T-helper 2 cell treated with Interferon-gamma antibody and Interleukin-4, amounts not matched to agents 100 ng/mL and 5 ng/mL, for 36 hours (primary cell): ENCODE measurements at regions not wholly inside any gene's neighbourhood (a gene's known extent, or its start where the extent isn't known, plus 50 kb on each side); places are given as distances from the start of the nearest gene placed in this dataset.
"Not testable (repeated sequence)": the region's sequence is repeated elsewhere in the genome, so short reads cannot be mapped to it uniquely, and the experiment has no call there.

Source experiments
- intact Hi-C: fragments of 100-400 bp; cut with micrococcal nuclease; formaldehyde crosslinking; loops from one replicate; pipeline ENCODE4 v1.15.1; 2023

DNA sequence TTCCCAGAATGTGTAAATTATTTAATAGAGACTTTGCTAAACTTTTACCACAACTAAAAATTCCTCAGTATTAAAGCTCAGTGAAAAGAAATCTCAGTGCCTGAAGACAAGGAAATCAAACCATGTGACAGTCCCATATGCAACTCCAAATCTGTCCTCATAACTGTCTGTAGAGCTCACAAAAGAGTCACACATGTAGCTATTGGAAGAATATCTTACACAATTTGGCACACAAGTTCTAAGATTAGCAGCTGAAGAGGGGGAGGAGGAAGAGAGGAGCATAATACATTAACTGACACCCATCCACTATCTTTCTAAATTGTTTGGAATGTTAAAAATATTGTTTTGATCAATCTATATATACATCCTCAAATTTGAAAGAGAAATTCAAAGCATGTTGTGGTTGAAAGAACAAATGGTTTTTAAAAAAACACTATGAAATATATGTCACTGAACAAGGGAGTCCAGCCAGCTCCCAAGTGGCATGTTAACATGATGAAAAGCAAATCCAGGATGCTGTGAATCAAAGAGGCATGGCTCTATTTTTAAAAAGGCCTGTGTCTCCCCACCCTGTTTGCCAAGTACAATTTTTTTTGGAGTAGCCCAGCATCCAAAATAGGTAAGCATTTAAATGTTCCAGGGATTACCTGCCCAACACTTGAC is 126.3 kb upstream of the NANOGP8 start:
- intact Hi-C loops, result no loop called here

DNA sequence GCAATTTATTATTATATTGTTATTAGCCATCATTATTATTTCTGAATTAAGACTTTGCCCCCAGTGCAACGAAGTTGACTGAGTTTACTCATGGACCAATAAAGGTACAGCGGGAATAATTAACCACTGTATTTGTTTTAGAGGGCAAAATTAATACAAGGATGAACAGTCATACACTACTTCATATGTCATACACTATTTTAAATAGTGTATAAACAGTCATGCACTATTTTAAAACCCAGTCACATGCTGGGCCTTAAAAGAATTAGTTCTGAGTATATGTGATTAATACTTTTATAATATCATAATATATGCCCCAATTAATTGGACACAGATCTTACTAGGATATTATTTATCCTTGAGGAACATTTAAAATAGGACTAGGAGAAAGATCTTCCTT is 125.3 kb upstream of the NANOGP8 start:
- intact Hi-C loops, result no loop called here

DNA sequence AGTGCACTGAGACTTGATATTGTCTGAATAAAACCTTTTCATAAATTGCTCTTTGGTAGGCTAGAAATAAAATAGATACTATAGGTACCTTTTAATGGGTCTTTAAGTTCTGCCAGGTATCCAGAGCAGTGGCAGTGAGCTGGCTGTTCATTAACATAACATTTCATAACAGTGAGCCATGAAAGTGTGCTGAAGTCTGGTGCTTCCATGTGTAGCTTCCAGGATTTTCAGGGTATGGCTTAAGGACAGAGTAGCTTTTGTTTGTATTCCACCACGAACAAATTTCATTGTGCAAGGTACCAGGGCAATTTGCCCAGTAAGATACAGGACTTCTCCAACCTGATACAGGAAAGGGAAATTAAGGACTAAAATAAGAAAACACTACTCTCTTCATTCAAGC is 124.7 kb upstream of the NANOGP8 start:
- intact Hi-C loops, result no loop called here

DNA sequence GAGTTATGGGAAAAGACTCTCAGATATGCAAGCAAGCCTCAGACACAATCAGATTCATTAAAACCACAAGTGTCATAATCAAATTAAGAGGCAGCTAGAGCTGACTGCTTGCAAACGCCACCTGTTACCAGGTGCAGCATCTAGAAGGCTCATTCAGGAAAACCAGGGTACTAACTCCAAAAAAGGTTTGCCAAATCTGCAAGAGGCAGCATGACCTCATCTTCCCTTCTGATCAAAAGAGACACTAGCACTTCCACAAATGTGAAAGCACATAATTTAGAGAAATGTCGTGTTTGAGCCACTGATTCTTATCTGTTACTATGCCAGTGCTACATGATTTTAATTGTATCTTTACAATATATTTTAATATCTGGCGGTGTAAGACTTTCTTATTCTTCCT is 123.3 kb upstream of the NANOGP8 start:
- intact Hi-C loops, result no loop called here

DNA sequence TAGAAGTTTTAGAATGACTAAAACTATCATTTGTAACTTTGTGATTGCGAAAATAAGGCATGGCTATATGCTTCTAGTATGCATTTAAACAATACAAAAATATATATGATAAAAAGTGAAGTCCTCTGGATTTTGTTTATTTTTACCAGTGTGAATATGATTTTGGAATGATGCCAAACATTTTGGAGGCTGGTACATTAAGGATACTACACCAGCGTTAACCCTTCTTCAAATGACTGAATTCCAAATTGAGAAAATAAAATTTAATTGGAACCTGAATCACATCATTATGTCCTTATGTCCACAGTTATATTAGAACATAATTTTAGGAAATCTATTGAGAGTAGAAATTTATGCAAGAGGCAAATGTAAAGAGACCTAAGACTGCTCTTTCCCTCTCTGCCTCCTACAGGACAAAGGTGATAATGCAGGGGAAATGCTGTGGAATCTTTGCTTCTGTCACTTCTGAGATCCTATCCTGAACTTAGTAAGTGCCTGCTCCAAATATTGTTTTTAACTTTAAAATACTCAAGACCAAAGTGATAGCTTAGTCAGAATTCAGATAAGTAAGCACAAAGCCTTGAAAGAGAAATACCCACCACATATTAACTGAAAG is 121.1 kb upstream of the NANOGP8 start:
- intact Hi-C loops, result loop anchor here (2.0 kb wide), 1 partner anchor 127 kb away; no protein-coding TSS in a partner anchor

DNA sequence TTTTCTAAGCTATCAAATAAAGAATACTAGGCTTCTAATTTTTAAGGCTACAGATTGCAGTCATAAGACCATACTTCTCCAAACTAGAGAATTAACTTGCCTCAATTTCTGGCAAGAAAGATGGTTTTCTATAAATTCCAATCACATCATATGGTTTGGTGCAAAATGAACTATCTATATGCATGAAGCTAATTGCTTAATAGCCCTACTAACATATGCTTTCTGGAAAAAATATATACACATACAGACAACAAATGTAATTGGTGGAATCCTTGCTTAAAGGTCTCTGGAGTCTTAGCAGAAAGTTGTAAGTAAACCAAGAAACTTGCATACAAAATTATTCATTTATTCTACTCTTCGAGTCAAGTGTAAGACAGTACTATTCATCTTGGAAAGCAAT is 113.1 kb upstream of the NANOGP8 start:
- intact Hi-C loops, result no loop called here

DNA sequence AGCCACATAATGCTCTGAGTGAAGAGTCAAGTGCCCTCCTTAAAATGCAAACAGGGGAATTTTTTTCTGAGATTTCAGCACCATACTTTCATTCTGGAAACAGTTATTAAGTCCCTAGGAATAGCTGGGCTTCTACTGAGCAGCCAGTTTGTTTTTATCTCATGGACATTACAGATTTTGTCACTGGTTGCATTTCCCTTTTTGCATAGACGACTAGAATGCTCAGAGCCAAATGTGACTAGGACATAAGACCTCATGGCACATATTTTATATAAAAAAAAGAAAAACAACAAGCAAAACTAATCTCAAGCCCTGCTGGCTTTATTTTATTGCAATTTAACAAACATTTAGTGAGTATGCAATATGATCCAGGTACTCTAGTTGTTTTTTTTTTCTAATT is 112.7 kb upstream of the NANOGP8 start:
- intact Hi-C loops, result no loop called here

DNA sequence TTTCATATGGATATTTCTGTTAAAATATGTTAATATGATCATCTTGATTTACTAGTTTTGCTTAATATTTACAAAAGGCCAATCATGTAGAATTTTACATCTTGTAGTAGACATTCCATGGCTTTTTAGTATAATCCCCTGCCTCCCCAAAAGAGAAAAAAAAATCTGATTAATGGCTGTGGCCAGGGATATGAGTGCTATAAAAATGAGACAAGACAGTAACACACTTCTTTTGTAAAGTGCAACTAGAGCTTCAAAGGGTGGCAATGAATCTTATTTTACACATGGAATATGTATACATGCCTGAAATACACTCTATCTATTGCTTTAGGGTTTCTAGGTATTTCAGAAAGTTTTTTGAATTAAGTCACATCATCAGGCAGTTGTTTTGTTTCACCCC is 112.2 kb upstream of the NANOGP8 start:
- intact Hi-C loops, result no loop called here

DNA sequence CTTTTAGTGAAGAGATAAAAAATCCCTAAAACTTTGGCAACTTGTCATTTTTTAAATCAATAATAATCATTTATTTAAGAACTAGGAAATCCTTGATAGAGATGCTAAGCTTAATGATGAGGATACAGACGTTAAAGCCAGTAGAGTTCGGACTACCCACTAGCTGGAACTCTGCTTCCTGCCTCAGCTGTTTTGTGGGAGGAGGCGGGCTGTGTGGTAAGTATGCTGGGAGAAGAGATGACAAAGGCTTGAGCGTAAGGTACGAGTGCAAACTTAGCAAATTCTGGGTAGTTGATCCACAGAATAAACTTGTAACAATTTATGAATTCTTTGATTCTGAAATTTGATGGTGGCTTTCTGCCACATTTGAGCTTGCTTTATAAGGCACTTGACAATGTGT is 111.2 kb upstream of the NANOGP8 start:
- intact Hi-C loops, result no loop called here

DNA sequence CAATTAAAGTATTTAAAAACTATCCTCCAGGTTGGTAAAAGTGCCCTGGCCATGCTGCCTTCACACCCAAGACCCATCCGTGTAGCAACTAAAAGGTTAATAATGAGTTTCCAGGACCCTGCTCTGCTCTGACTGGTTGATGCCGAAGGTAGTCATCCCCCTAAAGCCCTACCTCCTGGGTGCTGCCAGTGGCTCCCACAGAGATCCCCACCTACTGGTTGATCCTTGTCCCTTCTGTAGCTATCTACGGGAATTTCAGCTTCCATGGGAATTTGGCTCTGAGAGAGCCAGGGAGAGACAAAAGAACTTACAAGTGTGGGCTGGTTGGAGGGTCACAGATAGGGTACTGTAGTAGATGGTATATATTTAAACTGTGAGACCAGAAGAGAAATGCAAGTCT is 110.6 kb upstream of the NANOGP8 start:
- intact Hi-C loops, result no loop called here

DNA sequence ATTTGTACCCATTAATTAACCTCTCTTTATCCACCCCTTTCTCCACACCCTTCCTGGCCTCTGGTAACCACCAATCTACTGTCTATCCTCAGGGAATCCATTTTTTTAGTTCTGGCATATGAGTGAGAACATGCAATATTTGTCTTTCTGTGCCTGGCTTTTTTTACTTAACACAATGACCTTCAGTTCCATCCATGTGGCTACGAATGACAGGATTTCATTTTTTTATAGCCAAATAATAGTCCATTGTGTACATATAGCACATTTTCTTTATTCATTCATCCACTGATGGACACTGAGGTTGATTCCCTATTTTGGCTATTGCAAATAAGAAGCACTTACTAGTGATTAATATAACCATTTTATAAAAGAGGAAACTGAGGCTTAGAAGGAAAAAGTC is 109.9 kb upstream of the NANOGP8 start:
- intact Hi-C loops, result no loop called here

DNA sequence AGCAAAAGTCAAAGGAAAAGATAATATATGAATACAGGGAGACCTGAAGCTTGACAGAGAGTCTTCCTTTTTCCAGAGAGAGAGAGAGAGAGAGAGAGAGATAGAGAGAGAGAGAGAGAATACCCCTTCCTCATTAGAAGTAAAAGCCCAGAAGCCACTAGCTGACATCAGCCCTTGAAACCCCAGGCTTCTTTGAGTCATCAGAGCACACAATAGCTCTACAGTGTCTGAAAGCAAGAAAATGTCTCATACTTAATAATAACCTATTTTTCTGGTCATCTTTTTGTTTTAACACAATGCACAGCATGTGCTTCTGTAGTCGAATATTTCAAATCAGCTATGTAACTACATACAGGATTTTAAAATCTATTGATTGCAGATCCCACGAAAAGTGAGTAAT is 109.2 kb upstream of the NANOGP8 start:
- intact Hi-C loops, result no loop called here

DNA sequence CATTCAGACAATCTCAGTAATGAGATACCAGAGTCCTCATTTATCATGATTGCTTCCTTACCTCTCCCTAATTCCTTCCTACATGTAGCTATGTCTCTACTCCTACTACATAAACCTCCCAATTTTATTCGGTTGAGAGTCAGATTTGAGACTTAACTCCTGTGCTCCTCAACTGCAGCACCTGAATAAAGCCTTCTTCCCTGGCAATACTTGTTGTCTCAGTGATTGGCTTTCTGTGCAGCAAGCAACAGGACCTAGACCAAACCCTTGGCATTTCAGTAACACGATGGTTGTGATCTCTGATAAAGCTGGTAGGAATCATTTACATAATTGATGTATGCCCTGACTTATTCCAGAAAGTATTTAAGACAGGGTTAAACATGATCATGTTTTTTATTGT is 106.7 kb upstream of the NANOGP8 start:
- intact Hi-C loops, result no loop called here

DNA sequence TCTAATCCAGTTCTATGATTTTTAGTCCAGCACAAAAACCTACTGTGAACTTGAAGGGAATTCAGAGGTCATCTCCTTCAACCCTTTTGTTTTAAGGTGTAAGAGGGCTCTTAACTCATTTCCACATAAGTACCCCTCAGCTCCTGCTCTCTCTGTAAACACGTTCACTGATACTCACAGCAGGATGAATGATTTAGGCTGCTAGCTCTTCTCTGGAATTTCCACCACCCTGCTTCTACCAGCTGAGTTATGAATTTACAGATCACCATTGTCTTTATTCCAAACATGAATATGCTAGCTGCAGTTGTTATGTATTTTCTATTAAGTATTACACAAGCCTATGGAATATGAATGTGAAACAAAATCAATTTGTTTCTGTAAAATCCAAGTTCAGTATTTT is 101.3 kb upstream of the NANOGP8 start:
- intact Hi-C loops, result no loop called here

DNA sequence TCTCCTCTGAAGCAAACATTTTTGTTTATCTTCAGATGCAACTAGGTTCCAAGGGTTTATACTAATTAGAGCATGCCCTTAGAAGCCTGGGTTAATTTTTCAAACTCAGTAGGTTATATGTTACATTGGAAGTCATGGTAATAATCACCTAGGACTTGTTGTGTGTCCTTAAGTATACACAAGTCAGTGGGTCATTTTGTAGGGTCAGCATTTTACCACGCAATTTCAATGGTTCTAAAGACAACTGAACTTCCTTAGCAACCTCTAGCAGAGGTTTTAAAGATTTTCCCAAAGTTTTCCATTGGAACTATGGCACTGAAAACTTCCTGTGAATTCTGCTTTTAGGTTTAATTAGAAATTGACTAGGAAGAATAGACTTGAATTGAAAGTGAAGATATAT is 99.6 kb upstream of the NANOGP8 start:
- intact Hi-C loops, result no loop called here

DNA sequence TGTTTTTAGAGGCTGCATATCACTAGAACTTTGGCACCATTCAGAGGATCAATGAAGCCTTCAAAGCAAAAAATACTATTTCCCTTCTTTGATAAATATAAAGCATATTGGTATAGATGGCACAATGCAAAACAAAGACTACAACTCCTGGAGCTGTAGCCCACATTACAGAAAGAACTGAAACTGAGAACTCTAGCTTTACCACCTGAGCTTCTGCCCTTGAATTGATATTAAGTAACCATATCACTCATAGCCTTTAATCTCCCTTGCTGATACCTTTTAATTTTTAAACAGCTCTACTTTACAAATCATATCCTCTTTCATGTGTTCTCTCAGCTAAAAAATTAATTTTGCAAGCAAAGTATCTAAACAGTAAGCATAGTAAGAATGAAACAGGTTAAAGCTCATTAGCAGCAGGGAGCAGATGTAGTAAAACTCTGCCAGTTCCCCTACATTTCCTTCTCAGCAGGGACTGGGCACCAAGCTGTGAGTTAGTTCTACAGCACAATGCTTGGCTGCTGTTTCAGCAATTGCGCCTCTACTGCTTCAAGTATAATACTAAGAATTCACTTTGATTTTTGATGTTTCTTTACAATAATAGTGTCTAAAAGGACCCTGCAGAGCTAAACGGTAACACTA is 97.9 kb upstream of the NANOGP8 start:
- intact Hi-C loops, result no loop called here

DNA sequence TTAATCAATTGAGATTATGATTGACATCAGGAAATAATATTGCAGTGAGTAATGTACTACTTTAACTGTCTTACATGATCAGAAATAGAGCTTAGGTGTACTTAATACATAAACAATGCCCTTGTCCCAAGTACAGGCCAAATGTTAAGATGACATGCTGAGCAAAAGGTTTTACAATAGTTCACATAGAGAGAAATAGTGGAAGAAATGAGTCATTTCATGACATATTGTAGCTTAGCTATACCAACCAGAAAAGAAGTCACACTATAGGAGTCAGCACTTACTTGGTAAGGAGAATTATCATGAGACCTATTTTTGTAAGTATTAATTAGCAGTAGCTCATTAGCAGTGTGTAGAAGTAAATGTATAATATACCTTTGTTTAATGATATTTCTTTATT is 96.4 kb upstream of the NANOGP8 start:
- intact Hi-C loops, result no loop called here

DNA sequence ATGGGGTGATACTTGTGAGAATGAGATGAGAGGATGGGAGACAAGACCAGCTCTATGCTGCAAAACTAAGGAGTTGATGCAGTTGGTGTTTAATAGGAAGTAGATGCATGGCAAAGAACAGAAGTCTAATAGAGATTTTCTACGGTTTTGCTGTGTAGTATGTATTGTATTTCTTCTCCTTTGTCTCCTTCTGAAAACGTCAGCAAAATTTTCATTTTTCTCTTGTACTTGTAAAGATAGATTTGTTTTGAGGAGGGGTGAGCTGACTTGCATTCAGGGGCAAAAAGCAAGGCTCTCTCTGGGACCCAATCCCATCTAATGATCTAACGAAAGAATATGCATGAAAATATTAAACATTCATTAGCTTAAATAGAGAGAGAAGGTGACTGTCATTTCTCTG is 94.6 kb upstream of the NANOGP8 start:
- intact Hi-C loops, result no loop called here

DNA sequence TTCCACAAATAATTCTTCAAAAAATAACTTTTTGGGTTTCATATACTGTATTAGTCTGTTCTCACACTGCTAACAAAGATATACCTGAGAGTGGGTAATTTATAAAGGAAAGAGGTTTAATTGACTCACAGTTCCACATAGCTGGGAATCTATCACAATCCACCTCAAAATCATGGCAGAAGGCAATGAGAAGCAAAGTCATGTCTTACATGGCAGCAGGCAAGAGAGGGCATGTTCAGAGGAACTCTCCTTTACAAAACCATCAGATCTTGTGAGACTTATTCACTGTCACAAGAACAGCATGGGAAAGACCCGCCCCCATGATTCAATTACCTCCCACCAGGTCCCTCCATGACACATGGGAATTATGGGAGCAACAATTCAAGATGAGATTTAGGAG is 93.1 kb upstream of the NANOGP8 start:
- intact Hi-C loops, result not testable (repeated sequence)

DNA sequence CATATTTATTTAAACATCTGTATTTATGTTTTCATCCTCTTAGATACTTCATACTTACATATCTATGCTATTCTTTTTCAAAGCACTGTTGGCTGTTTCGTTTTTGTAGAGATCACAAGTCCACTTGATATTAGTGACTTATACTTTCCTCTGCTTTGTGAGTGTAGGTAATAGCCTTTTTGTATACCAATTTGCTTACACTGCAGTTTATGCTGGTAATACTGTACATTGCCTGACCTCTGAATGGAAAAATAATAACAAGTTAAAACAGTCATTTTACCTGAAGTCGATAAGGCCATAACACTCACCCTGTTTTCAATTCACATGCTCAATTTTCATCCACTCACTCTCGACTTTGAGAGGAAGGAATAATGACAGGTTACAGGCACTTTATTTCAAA is 89.9 kb upstream of the NANOGP8 start:
- intact Hi-C loops, result no loop called here

DNA sequence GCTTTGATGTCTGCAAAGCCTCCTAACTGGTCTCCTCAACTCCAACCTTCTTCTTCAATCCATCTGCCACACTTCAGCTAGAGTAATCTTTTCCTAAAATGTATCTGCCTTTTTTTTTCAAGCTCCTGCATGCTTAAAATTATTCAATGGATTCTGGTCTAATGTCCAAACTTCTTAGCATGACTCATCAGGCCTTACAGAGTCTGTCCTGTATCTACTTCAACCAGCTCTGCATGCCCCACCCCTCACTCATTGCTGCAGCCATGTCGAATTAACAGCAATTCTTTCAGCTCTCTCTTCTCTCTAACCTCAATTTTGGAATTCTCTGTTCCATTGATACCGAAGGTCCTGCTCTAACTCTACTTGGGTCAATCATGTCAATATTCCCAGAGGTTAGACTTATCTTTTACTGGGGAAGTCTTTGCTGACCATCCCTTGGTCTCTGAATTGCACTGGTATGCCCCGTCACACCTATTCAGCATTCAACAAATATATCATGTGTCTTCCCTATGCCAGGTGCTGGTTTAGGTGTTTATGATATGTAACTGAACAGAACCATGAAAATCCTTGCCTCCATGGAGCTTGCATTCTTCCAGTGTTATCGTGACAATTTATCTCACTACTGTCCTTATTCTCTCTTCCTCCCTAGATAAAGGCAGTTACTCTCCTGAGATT is 88.5 kb upstream of the NANOGP8 start:
- intact Hi-C loops, result no loop called here

DNA sequence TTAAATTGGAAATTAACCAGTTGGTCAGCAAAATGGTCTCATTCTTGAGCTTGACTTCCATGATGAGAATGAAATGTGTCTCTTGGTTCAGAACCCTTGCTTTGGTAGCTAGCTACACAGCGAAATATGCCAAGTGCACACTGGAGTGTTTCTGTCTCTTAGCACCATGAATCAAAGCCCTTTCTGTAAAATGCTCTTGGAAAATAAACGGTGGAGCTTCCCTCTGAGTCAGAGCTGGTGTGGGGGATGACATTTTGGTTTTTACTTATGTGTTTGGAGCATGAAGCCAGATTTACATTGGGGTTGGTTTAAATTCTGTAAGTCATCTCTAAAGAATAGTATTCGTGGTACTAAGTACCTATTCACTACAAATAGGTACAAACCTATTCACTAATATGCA is 85.1 kb upstream of the NANOGP8 start:
- intact Hi-C loops, result no loop called here

DNA sequence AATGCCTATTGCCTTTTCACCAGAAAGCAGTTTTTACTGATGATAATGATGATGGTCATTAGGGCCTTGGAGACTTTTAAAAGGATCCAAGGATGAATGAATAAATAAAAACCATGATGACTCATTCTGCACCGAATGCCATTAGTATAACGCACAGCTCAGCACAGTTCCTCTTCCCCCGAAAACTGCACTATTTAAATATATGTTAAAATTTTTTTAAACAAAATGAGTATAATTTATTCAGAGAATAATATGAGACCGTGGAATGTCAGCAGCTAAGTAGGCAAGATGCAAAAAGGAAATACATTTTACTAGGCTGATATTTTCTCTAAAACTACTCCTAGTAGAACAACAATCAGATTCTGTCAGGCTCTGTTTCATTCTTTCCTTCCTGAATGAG is 83.4 kb upstream of the NANOGP8 start:
- intact Hi-C loops, result no loop called here
